Hepatocyte (in vitro differentiated cells): ENCODE measurements at regions not wholly inside any gene's neighbourhood (a gene's known extent, or its start where the extent isn't known, plus 50 kb on each side); places are given as distances from the start of the nearest gene placed in this dataset.

Source experiments
- DNase-seq: peaks from one replicate; pipeline ENCODE4 v3.0.0-alpha.2; 2016; ENCODE audit warnings: low spot score
- H2AFZ ChIP-seq: fragments of 200-600 bp; sonication (generic); 2 replicates; pipeline ENCODE4 v1.6.0; 2016; ENCODE audit warnings: antibody characterized with exemption, mild to moderate bottlenecking
- H3K27ac ChIP-seq: fragments of 200-600 bp; sonication (generic); 2 replicates; pipeline ENCODE4 v1.5.1; 2016; ENCODE audit warnings: mild to moderate bottlenecking
- H3K27me3 ChIP-seq: fragments of 200-600 bp; sonication (generic); 2 replicates; pipeline ENCODE4 v1.6.1; 2016
- H3K36me3 ChIP-seq: fragments of 200-600 bp; sonication (generic); replicated peaks from 2 replicates; pipeline ENCODE4 v1.5.1; 2016; ENCODE audit warnings: low read depth; ENCODE audit not compliant: insufficient read depth
- H3K4me1 ChIP-seq: fragments of 200-600 bp; sonication (generic); 2 replicates; pipeline ENCODE4 v1.5.1; 2016; ENCODE audit warnings: mild to moderate bottlenecking, moderate library complexity; ENCODE audit not compliant: insufficient read depth
- H3K4me2 ChIP-seq: fragments of 200-600 bp; sonication (generic); 2 replicates; pipeline ENCODE4 v1.6.0; 2016
- H3K4me3 ChIP-seq: fragments of 200-600 bp; sonication (generic); 2 replicates; pipeline ENCODE4 v1.5.1; 2016; ENCODE audit warnings: mild to moderate bottlenecking
- H3K79me2 ChIP-seq: fragments of 200-600 bp; sonication (generic); 2 replicates; pipeline ENCODE4 v1.6.0; 2017; ENCODE audit warnings: mild to moderate bottlenecking
- H3K9me2 ChIP-seq: fragments of 200-600 bp; sonication (generic); replicated peaks from 2 replicates; pipeline ENCODE4 v1.6.0; 2017; ENCODE audit warnings: mild to moderate bottlenecking; ENCODE audit not compliant: insufficient read depth
- H3K9me3 ChIP-seq: fragments of 200-600 bp; sonication (generic); 2 replicates; pipeline ENCODE4 v1.5.1; 2016; ENCODE audit warnings: low read depth, mild to moderate bottlenecking
- H4K20me1 ChIP-seq: fragments of 200-600 bp; sonication (generic); 2 replicates; pipeline ENCODE4 v1.6.0; 2016; ENCODE audit warnings: mild to moderate bottlenecking; ENCODE audit not compliant: insufficient read depth, poor library complexity, severe bottlenecking
- CTCF ChIP-seq: fragments of 200-600 bp; sonication (generic); IDR thresholded peaks from 2 replicates; pipeline ENCODE4 v1.5.1; 2016; ENCODE audit warnings: antibody characterized with exemption, mild to moderate bottlenecking; ENCODE audit not compliant: poor library complexity
- EZH2 ChIP-seq: fragments of 200-600 bp; sonication (generic); IDR thresholded peaks from 2 replicates; pipeline ENCODE4 v1.6.1; 2016; ENCODE audit warnings: antibody characterized with exemption, mild to moderate bottlenecking, borderline replicate concordance
- EZH2phosphoT487 ChIP-seq: fragments of 200-600 bp; sonication (generic); IDR thresholded peaks from one replicate; pipeline ENCODE4 v1.6.1; 2018; ENCODE audit warnings: antibody characterized with exemption, mild to moderate bottlenecking, low read depth, moderate library complexity; ENCODE audit not compliant: unreplicated experiment, severe bottlenecking
- WGBS: methylation state at CpG from one replicate; pipeline ENCODE4 v1.1.6; 2016; ENCODE audit warnings: low lambda C conversion rate; ENCODE audit errors: missing lambda C conversion rate; 5-methylcytosine and 5-hydroxymethylcytosine counted together

GRCh38 chr7:46109437-46109836, 188.4 kb upstream of the IGFBP3 start:
- no peak overlapping the region for H3K27ac ChIP-seq
- TF ChIP-seq CTCF = no peak
- TF ChIP-seq EZH2 = no peak
- no peak for TF ChIP-seq EZH2phosphoT487
- no peak overlapping the region for H3K4me3 ChIP-seq
- no peaks in the 10 kb centered on the region for H3K36me3 ChIP-seq
- WGBS = 83% methylated on average over 4 of the region's 4 CpGs
- no peaks in the 10 kb centered on the region for H3K9me3 ChIP-seq
- H4K20me1 ChIP-seq = no peaks in the 10 kb centered on the region
- no peaks in the 10 kb centered on the region for H3K27me3 ChIP-seq
- no peaks in the 10 kb centered on the region for H3K9me2 ChIP-seq
- no peaks in the 10 kb centered on the region for H3K79me2 ChIP-seq
- no peak for DNase-seq
- no peaks in the 10 kb centered on the region for H3K4me1 ChIP-seq
- H2AFZ ChIP-seq = no peak overlapping the region
- no peak overlapping the region for H3K4me2 ChIP-seq

GRCh38 chr7:46108272-46108671, 187.2 kb upstream of the IGFBP3 start:
- H3K27ac ChIP-seq = no peak overlapping the region
- H3K4me3 ChIP-seq = no peak overlapping the region
- TF ChIP-seq EZH2phosphoT487 (no peak), EZH2 (no peak), CTCF (no peak)

GRCh38 chr7:46107610-46108217, 186.6 kb upstream of the IGFBP3 start:
- H3K79me2 ChIP-seq = no peaks in the 10 kb centered on the region
- no peak overlapping the region for H3K27ac ChIP-seq
- H3K4me2 ChIP-seq = no peak overlapping the region
- H2AFZ ChIP-seq = no peak overlapping the region
- TF ChIP-seq EZH2 (no peak), EZH2phosphoT487 (no peak), CTCF (no peak)
- peak; percentile 35 for DNase-seq
- no peaks in the 10 kb centered on the region for H3K9me2 ChIP-seq
- 54% methylated on average over 7 of the region's 7 CpGs for WGBS
- H3K4me3 ChIP-seq = no peak overlapping the region
- no peaks in the 10 kb centered on the region for H3K36me3 ChIP-seq
- H3K4me1 ChIP-seq = no peaks in the 10 kb centered on the region
- no peaks in the 10 kb centered on the region for H3K27me3 ChIP-seq
- no peaks in the 10 kb centered on the region for H4K20me1 ChIP-seq
- H3K9me3 ChIP-seq = no peaks in the 10 kb centered on the region

More at GRCh38 chr7:46108272-46108671, 187.2 kb upstream of the IGFBP3 start:
- WGBS = 90% methylated on average over 7 of the region's 7 CpGs
- no peaks in the 10 kb centered on the region for H3K9me2 ChIP-seq
- H3K4me1 ChIP-seq = no peaks in the 10 kb centered on the region
- no peaks in the 10 kb centered on the region for H4K20me1 ChIP-seq
- no peaks in the 10 kb centered on the region for H3K36me3 ChIP-seq
- no peaks in the 10 kb centered on the region for H3K79me2 ChIP-seq
- no peaks in the 10 kb centered on the region for H3K27me3 ChIP-seq
- no peak overlapping the region for H3K4me2 ChIP-seq
- H2AFZ ChIP-seq = no peak overlapping the region
- H3K9me3 ChIP-seq = no peaks in the 10 kb centered on the region
- no peak for DNase-seq

- H3K4me3 ChIP-seq = no peak overlapping the region
- H3K27ac ChIP-seq = no peak overlapping the region
- no peak overlapping the region for H2AFZ ChIP-seq
- no peak overlapping the region for H3K4me2 ChIP-seq
- DNase-seq = no peak
- no peaks in the 10 kb centered on the region for H3K27me3 ChIP-seq
- no peaks in the 10 kb centered on the region for H3K9me3 ChIP-seq
- no peaks in the 10 kb centered on the region for H4K20me1 ChIP-seq
- TF ChIP-seq CTCF = no peak
- TF ChIP-seq EZH2 = no peak
- no peak for TF ChIP-seq EZH2phosphoT487
- H3K79me2 ChIP-seq = no peaks in the 10 kb centered on the region
- WGBS = 82% methylated on average over 1 of the region's 1 CpG
- no peaks in the 10 kb centered on the region for H3K9me2 ChIP-seq
- H3K36me3 ChIP-seq = no peaks in the 10 kb centered on the region
- no peaks in the 10 kb centered on the region for H3K4me1 ChIP-seq
Measured at GRCh38 chr7:46100521-46100920, 179.4 kb upstream of the IGFBP3 start.
